T-helper 2 cell treated with Interferon-gamma antibody and Interleukin-4, amounts not matched to agents 5 μg/mL and 100 μg/mL, for 36 hours (primary cell): ENCODE measurements at regions not wholly inside any gene's neighbourhood (a gene's known extent, or its start where the extent isn't known, plus 50 kb on each side); places are given as distances from the start of the nearest gene placed in this dataset.
"Not testable (repeated sequence)": the region's sequence is repeated elsewhere in the genome, so short reads cannot be mapped to it uniquely, and the experiment has no call there.

ENCODE experiments used
- DNase-seq: peaks from one replicate; pipeline ENCODE4 v3.0.0; 2021; ENCODE audit warnings: low spot score
- H3K27ac Mint-ChIP-seq: one replicate; pipeline ENCODE4 v1.8.0; 2021; ENCODE audit warnings: mild to moderate bottlenecking, mixed read lengths
- H3K27me3 Mint-ChIP-seq: one replicate; pipeline ENCODE4 v1.8.0; 2021; ENCODE audit warnings: low read depth, mixed read lengths
- H3K36me3 Mint-ChIP-seq: one replicate; pipeline ENCODE4 v1.8.0; 2021; ENCODE audit warnings: low read depth, mixed read lengths
- H3K4me1 Mint-ChIP-seq: one replicate; pipeline ENCODE4 v1.8.0; 2021; ENCODE audit warnings: low read depth, mixed read lengths
- H3K4me3 Mint-ChIP-seq: one replicate; pipeline ENCODE4 v1.8.0; 2022; ENCODE audit warnings: mild to moderate bottlenecking, moderate library complexity, mixed read lengths
- H3K9me3 Mint-ChIP-seq: one replicate; pipeline ENCODE4 v1.8.0; 2021; ENCODE audit warnings: mixed read lengths

DNA sequence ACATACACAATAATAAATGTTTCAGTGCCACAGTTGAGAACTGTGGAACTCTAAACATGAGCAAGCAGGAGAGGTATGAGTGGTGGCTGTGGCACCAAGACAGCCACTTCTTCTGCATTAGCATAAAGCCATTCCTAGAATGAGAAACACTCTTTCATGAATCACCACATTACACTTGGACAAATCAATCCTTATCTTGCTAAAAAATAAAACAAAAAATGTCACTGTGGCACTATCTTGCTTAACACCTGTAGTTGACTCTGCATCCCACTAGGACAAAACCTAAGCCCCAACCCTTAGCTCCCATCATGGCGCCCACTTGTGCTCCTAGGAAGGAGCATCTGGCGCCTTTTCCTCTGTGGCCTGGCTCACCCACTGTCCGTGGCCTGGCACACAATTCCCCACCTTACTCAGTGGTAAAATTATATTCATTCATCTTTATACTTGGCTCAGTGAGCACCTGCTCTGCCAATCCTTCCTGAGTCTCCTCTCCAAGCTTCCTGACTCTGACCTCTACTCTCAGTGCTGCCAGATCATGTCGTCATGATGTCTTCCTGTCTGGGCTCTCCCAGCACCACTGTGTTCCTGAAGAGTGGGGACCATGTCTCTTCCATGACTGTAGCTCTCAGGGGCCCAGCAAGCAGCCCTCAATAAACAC is 272.9 kb downstream of the LNPK start:
- no peak for DNase-seq
- no peaks in the 10 kb centered on the region for H3K9me3 Mint-ChIP-seq
- H3K27ac Mint-ChIP-seq, result no peak overlapping the region
- no peaks in the 10 kb centered on the region for H3K4me1 Mint-ChIP-seq
- H3K27me3 Mint-ChIP-seq, result no peaks in the 10 kb centered on the region
- H3K4me3 Mint-ChIP-seq, result no peak overlapping the region
- H3K36me3 Mint-ChIP-seq, result no peaks in the 10 kb centered on the region

- Mint-ChIP-seq H3K9me3 (no peaks in the 10 kb centered on the region), H3K4me1 (no peaks in the 10 kb centered on the region)
These were observed 274.0 kb downstream of the LNPK start for GRCh38 chr2:175728032-175728431.

DNA sequence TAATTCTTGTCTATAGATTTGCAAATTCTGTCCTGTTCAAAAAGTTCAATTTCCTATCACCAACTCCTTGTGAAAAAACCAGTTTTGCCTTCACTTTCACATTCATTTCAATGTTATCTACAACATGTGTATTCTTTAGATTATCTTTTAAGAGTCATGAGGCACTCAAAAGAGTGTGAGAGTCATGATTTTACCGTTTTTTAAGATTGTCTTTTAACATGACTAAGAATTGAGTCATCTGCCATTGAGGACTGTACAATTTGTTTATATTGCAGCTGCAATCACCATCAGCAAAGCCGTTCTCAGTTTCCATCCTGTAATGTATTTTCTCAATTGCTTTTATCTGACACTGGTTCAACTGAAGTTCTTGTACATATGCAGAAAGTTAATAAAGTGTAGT is 275.8 kb downstream of the LNPK start:
- Mint-ChIP-seq H3K27me3 (no peaks in the 10 kb centered on the region), H3K4me1 (no peaks in the 10 kb centered on the region), H3K36me3 (no peaks in the 10 kb centered on the region), H3K27ac (no peak overlapping the region), H3K4me3 (no peak overlapping the region), H3K9me3 (no peaks in the 10 kb centered on the region)
- DNase-seq, result no peak

More at GRCh38 chr2:175728032-175728431, 274.0 kb downstream of the LNPK start:
- Mint-ChIP-seq H3K27me3 (no peaks in the 10 kb centered on the region), H3K36me3 (no peaks in the 10 kb centered on the region), H3K4me3 (no peak overlapping the region), H3K27ac (no peak overlapping the region)
- no peak for DNase-seq

DNA sequence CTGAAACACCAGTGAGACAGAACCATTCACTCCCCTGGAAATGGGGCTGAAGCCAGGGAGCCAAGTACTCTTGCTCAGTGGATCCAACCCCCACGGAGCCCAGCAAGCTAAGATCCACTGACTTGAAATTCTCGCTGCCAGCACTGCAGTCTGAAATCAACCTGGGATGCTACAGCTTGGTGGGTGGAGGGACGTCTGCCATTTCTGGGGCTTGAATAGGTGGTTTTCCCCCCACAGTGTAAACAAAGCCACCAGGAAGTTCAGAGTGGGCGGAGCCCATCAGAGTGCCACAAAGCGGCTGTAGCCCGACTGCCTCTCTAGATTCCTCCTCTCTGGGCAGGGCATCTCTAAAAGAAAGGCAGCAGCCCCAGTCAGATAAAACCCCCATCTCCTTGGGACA is 292.8 kb downstream of the LNPK start:
- Mint-ChIP-seq H3K27me3 (peaks cover 2% of the 10 kb centered on the region), H3K4me1 (no peaks in the 10 kb centered on the region), H3K9me3 (no peaks in the 10 kb centered on the region), H3K36me3 (no peaks in the 10 kb centered on the region), H3K4me3 (no peak overlapping the region), H3K27ac (no peak overlapping the region)
- DNase-seq, result no peak

GRCh38 chr2:175707322-175707721 is 294.7 kb downstream of the LNPK start:
- no peak overlapping the region for H3K4me3 Mint-ChIP-seq
- H3K27me3 Mint-ChIP-seq, result peaks cover 2% of the 10 kb centered on the region
- H3K27ac Mint-ChIP-seq, result no peak overlapping the region
- no peaks in the 10 kb centered on the region for H3K4me1 Mint-ChIP-seq
- DNase-seq, result no peak
- no peaks in the 10 kb centered on the region for H3K36me3 Mint-ChIP-seq
- no peaks in the 10 kb centered on the region for H3K9me3 Mint-ChIP-seq

GRCh38 chr2:175704568-175704967 is 297.5 kb downstream of the LNPK start:
- not testable (repeated sequence) for H3K4me1 Mint-ChIP-seq, H3K27ac Mint-ChIP-seq, H3K4me3 Mint-ChIP-seq, H3K36me3 Mint-ChIP-seq, H3K9me3 Mint-ChIP-seq, H3K27me3 Mint-ChIP-seq, DNase-seq

DNA sequence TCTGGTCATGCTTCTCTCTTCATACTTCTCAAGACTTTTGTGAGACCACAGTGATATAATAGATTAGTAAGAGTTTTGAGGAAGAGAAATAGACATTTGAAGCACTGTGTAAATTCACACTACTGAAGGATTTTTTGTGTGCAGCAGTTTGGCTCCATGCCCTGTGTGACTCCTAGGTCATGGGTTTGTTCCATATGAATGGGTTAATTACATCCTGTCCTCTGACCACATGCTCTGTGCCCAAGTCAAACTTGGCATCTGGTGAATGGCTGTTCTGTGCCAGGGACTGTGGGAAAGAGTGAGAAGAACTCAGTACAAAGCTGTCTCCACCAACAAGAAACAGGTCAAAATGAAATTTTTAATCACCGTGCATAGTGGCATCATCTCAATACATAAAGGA is 304.0 kb downstream of the LNPK start:
- no peak overlapping the region for H3K27ac Mint-ChIP-seq
- no peak for DNase-seq
- no peaks in the 10 kb centered on the region for H3K27me3 Mint-ChIP-seq
- H3K4me3 Mint-ChIP-seq, result no peak overlapping the region
- no peaks in the 10 kb centered on the region for H3K9me3 Mint-ChIP-seq
- no peaks in the 10 kb centered on the region for H3K4me1 Mint-ChIP-seq
- no peaks in the 10 kb centered on the region for H3K36me3 Mint-ChIP-seq

- H3K9me3 Mint-ChIP-seq, result no peaks in the 10 kb centered on the region
- H3K4me1 Mint-ChIP-seq, result no peaks in the 10 kb centered on the region
- H3K27me3 Mint-ChIP-seq, result peaks cover 6% of the 10 kb centered on the region
- DNase-seq, result no peak
- no peak overlapping the region for H3K27ac Mint-ChIP-seq
- no peak overlapping the region for H3K4me3 Mint-ChIP-seq
- no peaks in the 10 kb centered on the region for H3K36me3 Mint-ChIP-seq
These were observed 311.8 kb downstream of the LNPK start for GRCh38 chr2:175690113-175690837.

GRCh38 chr2:175688243-175688642 is 313.8 kb downstream of the LNPK start:
- Mint-ChIP-seq H3K27me3 (peaks cover 9% of the 10 kb centered on the region), H3K4me1 (no peaks in the 10 kb centered on the region)

DNA sequence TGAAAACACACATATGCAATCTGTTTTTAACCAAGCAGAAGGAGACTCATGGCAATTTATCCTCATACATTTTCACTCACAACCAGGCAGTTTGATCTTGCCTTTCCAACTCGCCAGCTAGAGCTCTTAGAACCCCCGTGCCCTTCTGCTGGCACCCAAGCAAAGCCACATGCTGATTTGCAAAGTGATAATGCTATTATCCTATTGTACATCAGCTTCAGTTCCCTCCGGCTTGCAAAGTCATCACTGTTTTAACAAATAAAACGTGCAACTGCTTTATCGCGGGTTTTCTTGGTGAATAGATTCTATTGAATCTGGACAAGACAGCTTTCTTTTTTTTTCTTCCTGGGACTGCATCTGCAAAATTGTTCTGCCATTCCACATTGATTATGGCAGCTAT is 314.6 kb downstream of the LNPK start:
- no peak overlapping the region for H3K4me3 Mint-ChIP-seq
- H3K36me3 Mint-ChIP-seq, result no peaks in the 10 kb centered on the region
- peaks cover 9% of the 10 kb centered on the region for H3K27me3 Mint-ChIP-seq
- H3K9me3 Mint-ChIP-seq, result no peaks in the 10 kb centered on the region
- DNase-seq, result no peak
- no peak overlapping the region for H3K27ac Mint-ChIP-seq
- H3K4me1 Mint-ChIP-seq, result no peaks in the 10 kb centered on the region

More at GRCh38 chr2:175688243-175688642, 313.8 kb downstream of the LNPK start:
- no peaks in the 10 kb centered on the region for H3K9me3 Mint-ChIP-seq
- no peak overlapping the region for H3K27ac Mint-ChIP-seq
- H3K36me3 Mint-ChIP-seq, result no peaks in the 10 kb centered on the region
- DNase-seq, result no peak
- H3K4me3 Mint-ChIP-seq, result no peak overlapping the region

GRCh38 chr2:175686002-175686401 is 316.1 kb downstream of the LNPK start:
- no peak overlapping the region for H3K27ac Mint-ChIP-seq
- H3K27me3 Mint-ChIP-seq, result peaks cover 8% of the 10 kb centered on the region
- no peak for DNase-seq
- H3K4me1 Mint-ChIP-seq, result no peaks in the 10 kb centered on the region
- no peaks in the 10 kb centered on the region for H3K36me3 Mint-ChIP-seq
- no peak overlapping the region for H3K4me3 Mint-ChIP-seq
- no peaks in the 10 kb centered on the region for H3K9me3 Mint-ChIP-seq

GRCh38 chr2:175684466-175684865 is 317.6 kb downstream of the LNPK start:
- DNase-seq, result no peak
- H3K4me1 Mint-ChIP-seq, result no peaks in the 10 kb centered on the region
- no peaks in the 10 kb centered on the region for H3K9me3 Mint-ChIP-seq
- no peak overlapping the region for H3K4me3 Mint-ChIP-seq
- H3K27ac Mint-ChIP-seq, result no peak overlapping the region
- H3K27me3 Mint-ChIP-seq, result peaks cover 6% of the 10 kb centered on the region
- no peaks in the 10 kb centered on the region for H3K36me3 Mint-ChIP-seq

DNA sequence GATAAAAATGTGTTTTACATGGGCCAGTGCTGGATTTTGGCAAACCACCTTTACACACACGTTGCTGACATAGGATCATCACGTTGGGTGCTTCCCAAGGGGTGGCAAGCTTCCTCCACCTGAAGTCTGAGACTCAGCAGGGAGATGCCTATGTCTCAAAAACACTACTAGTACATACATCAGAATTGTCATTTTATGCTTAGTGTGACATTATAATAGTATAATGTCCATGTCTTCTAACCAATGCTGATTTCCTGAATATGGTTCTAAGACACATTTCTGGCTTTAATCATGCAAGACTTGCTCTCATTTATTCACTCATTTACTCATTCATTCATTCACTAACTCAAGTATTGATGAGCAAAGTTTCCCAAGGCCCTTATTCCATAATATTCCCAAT is 322.3 kb downstream of the LNPK start:
- Mint-ChIP-seq H3K27ac (no peak overlapping the region), H3K4me3 (no peak overlapping the region), H3K4me1 (no peaks in the 10 kb centered on the region), H3K36me3 (no peaks in the 10 kb centered on the region), H3K9me3 (no peaks in the 10 kb centered on the region), H3K27me3 (no peaks in the 10 kb centered on the region)
- no peak for DNase-seq

DNA sequence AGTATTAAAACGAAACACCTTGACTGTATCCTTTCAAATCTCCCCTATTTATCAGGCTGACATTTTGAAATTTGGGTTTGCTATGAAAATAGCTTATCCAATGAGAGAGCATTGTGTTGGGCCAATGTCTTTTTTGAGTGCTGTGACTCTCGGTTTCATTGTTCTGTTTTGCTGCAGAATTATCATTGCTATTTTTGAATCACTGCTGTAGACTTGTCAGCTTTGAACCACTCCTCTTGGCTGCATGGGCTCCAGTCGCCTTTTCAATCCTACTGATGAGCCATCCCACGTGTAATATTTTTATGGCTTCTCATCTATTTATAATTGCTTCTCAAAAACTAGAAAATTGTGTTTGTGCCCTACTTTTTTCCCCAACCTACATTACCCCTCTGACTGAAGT is 322.8 kb downstream of the LNPK start:
- DNase-seq, result no peak
- H3K27me3 Mint-ChIP-seq, result no peaks in the 10 kb centered on the region
- no peaks in the 10 kb centered on the region for H3K36me3 Mint-ChIP-seq
- H3K4me1 Mint-ChIP-seq, result no peaks in the 10 kb centered on the region
- no peak overlapping the region for H3K4me3 Mint-ChIP-seq
- H3K9me3 Mint-ChIP-seq, result no peaks in the 10 kb centered on the region
- H3K27ac Mint-ChIP-seq, result no peak overlapping the region

DNA sequence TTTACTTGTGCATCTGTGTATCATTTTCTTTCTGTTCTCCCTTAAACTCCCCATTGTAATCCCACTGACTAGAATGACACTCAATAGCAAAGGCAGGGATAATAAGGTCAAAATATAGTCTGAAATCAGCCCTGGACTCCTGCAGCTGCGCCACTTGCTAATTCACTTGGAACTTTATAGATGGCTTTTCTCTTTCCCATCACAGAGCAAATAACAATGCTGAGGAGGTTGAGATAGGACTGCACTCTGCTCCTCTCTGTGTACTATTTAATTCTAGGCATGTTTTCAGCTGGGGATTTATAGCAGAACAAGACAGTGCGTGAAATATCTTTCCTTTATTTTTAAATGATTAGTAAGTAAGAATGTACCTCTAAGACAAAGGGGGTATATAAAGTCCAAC is 324.2 kb downstream of the LNPK start:
- Mint-ChIP-seq H3K27ac (no peak overlapping the region), H3K36me3 (no peaks in the 10 kb centered on the region), H3K27me3 (no peaks in the 10 kb centered on the region), H3K9me3 (no peaks in the 10 kb centered on the region), H3K4me3 (no peak overlapping the region), H3K4me1 (no peaks in the 10 kb centered on the region)
- no peak for DNase-seq
